ENCODE measurements at regions not wholly inside any gene's neighbourhood (a gene's known extent, or its start where the extent isn't known, plus 50 kb on each side); places are given as distances from the start of the nearest gene placed in this dataset.
A peak's percentile ranks its signal among the peaks of the same experiment; 100 is the strongest.
"Not testable (repeated sequence)": the region's sequence is repeated elsewhere in the genome, so short reads cannot be mapped to it uniquely, and the experiment has no call there.

- in situ Hi-C loops (cut with MboI; ENCODE audit: low sequenced_read_pairs, unreplicated experiment), result no loop called here
- no peak for TF ChIP-seq CTCF (IDR thresholded peaks at IDR 0.05; ENCODE audit: borderline replicate concordance, control extremely low read depth, extremely low read depth, insufficient read depth, missing control alignments)
- DNase-seq (ENCODE audit: low spot score), result no peak
These were observed 75.8 kb upstream of the PCAT7 start for GRCh38 chr9:94478755-94479730.

DNA sequence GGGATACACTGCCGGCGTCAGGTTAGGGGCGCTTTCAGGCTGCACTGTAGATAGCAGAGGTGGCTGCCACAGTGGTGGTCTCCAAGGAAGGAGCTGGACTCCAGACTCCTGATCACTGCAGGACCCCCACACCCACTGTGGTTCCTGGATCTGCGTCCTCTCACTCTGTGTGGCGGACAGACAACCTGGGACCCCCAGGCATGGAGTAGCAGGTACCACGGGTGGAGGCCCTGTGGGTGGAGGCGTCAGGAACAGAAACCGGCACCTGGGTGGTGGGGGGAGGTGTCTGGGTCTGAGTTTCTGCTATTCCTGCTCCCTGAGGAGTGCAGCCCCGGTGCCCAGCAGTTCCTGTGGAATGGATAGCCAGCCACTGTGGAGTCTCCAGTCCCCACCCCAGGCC is 75.1 kb upstream of the PCAT7 start:
- in situ Hi-C loops (cut with MboI; ENCODE audit: low sequenced_read_pairs, unreplicated experiment), result no loop called here
- peak; percentile 16 for DNase-seq (ENCODE audit: low spot score)
- no peak for TF ChIP-seq CTCF (IDR thresholded peaks at IDR 0.05; ENCODE audit: borderline replicate concordance, control extremely low read depth, extremely low read depth, insufficient read depth, missing control alignments)

DNA sequence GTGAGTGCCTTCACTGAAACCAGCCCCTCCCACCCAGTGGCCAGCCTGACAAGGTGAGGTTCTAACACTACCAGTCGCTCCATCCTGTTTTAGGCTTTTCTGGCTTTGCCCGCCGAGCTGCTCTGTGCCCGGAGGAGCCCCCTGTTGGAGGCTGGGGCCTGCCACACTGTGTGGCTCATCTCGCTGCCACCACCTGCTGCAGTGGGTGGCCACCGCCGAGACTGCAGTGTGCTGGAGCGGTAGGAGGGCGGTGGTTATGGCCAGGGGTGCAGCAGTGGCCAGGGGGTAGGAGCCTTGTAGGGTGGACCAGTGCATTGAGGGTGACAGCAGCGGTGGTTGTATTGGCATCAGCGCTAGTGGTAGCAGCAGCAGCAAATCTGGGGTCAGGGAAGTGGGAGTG is 74.7 kb upstream of the PCAT7 start:
- DNase-seq (ENCODE audit: low spot score), result no peak
- no peak for TF ChIP-seq CTCF (IDR thresholded peaks at IDR 0.05; ENCODE audit: borderline replicate concordance, control extremely low read depth, extremely low read depth, insufficient read depth, missing control alignments)
- in situ Hi-C loops (cut with MboI; ENCODE audit: low sequenced_read_pairs, unreplicated experiment), result no loop called here

- no peak for DNase-seq (ENCODE audit: low spot score)
- in situ Hi-C loops (cut with MboI; ENCODE audit: low sequenced_read_pairs, unreplicated experiment), result no loop called here
- no peak for TF ChIP-seq CTCF (IDR thresholded peaks at IDR 0.05; ENCODE audit: borderline replicate concordance, control extremely low read depth, extremely low read depth, insufficient read depth, missing control alignments)
These were observed 72.8 kb upstream of the PCAT7 start for GRCh38 chr9:94482110-94482509.

- no peak for TF ChIP-seq CTCF (IDR thresholded peaks at IDR 0.05; ENCODE audit: borderline replicate concordance, control extremely low read depth, extremely low read depth, insufficient read depth, missing control alignments)
- in situ Hi-C loops (cut with MboI; ENCODE audit: low sequenced_read_pairs, unreplicated experiment), result no loop called here
- no peak for DNase-seq (ENCODE audit: low spot score)
These were observed 64.4 kb upstream of the PCAT7 start for GRCh38 chr9:94490465-94490864.

DNA sequence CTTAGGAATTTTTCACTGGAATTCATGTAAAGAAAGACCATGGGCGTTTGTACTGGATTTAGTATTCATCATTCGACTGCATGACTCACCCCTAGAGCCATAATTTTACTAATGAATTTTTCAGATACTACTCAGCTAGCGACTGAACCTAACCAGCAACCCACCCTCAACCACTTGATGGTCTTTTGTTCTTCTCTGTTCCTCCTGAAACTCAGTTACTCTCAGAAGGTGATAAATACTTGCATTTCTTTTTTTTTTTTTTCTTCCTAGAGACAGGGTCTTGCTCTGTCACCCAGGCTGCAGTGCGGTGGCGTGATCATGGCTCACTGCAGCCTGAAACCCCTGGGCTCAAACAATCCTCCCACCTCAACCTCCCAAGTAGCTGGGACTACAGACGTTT is 62.8 kb upstream of the PCAT7 start:
- not testable (repeated sequence) for DNase-seq (ENCODE audit: low spot score)

DNA sequence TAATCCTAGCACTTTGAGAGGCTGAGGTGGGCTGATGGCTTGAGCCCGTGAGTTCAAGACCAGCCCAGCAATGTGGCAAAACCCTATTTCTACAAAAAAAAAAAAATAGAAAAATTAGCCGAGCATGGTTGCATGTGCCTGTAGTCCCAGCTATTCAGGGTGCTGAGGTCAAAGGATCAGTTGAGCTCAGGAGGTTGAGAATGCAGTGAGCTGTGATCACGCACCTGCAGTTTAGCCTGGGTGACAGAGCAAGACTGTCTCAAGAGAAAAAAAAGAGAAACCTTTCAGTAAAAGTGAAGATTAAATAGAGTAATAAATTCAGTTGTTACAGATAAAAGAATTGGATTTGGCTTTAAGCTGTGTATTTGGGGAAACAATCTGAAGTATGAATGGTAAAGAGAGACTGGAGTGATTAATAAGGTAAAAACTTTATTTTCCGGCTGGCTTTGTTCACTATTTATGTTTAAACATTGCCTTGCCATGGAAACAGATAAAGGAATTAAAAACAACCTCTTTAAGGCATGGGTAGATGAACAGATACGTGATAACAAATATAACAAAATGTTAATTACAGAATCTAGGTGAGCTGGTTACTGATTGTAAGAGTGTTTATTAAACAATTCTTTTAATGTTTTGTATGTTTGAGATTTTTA is 56.0 kb upstream of the PCAT7 start:
- TF ChIP-seq CTCF (IDR thresholded peaks at IDR 0.05; ENCODE audit: borderline replicate concordance, control extremely low read depth, extremely low read depth, insufficient read depth, missing control alignments), result no peak
- in situ Hi-C loops (cut with MboI; ENCODE audit: low sequenced_read_pairs, unreplicated experiment), result no loop called here
- DNase-seq (ENCODE audit: low spot score), result no peak

More for the DNA sequence above, 62.8 kb upstream of the PCAT7 start:
- in situ Hi-C loops (cut with MboI; ENCODE audit: low sequenced_read_pairs, unreplicated experiment), result not testable (repeated sequence)
